ENCODE measurements at regions not wholly inside any gene's neighbourhood (a gene's known extent, or its start where the extent isn't known, plus 50 kb on each side); places are given as distances from the start of the nearest gene placed in this dataset.

GRCh38 chr6:145548933-145549648 is 186.2 kb downstream of the EPM2A start:
- no peak for TF ChIP-seq TAF1 (IDR thresholded peaks at IDR 0.05; ENCODE audit: low read depth, low read length)
- TF ChIP-seq CTCF (IDR thresholded peaks at IDR 0.05; ENCODE audit: control extremely low read depth in 1 of 3, insufficient read depth in 1 of 3, low read depth in 1 of 3, low read length in 3 of 3): no peak
- no peak for TF ChIP-seq CEBPB (IDR thresholded peaks at IDR 0.05; ENCODE audit: low read depth, low read length)
- TF ChIP-seq RBBP5 (IDR thresholded peaks at IDR 0.05; ENCODE audit: borderline replicate concordance, low read depth, low read length): no peak
- no peak for TF ChIP-seq POLR2AphosphoS5 (IDR thresholded peaks at IDR 0.05; ENCODE audit: low read depth, low read length)
- no peak for TF ChIP-seq SIX5 (IDR thresholded peaks at IDR 0.05; ENCODE audit: low read depth, low read length)
- TF ChIP-seq YY1 (IDR thresholded peaks at IDR 0.05; ENCODE audit: low read depth, low read length): no peak
- no peak for TF ChIP-seq MAX (IDR thresholded peaks at IDR 0.05)
- no peak for TF ChIP-seq SP1 (IDR thresholded peaks at IDR 0.05; ENCODE audit: low read depth, low read length)
- TF ChIP-seq BRCA1 (IDR thresholded peaks at IDR 0.05; ENCODE audit: low read depth, low read length): no peak
- TF ChIP-seq JUN (IDR thresholded peaks at IDR 0.05; ENCODE audit: low read depth, low read length): no peak
- TF ChIP-seq GABPA (IDR thresholded peaks at IDR 0.05; ENCODE audit: borderline replicate concordance, insufficient read depth, low read length): no peak
- no peak for TF ChIP-seq POLR2A (IDR thresholded peaks at IDR 0.05; ENCODE audit: control extremely low read depth in 1 of 2, low read depth in 2 of 2, low read length in 2 of 2)

Data from H1 (cell line).